A549 (cell line): ENCODE measurements at regions not wholly inside any gene's neighbourhood (a gene's known extent, or its start where the extent isn't known, plus 50 kb on each side); places are given as distances from the start of the nearest gene placed in this dataset.

Experiments
- BHLHE40 ChIP-seq: IDR thresholded peaks from 2 replicates; pipeline ENCODE4 v1.6.1; 2012; ENCODE audit warnings: low read depth, low read length, inconsistent platforms
- CEBPB ChIP-seq, 2 experiments: fragments of >200 bp in 1 of 2; sonication (Bioruptor Twin) in 1 of 2; formaldehyde crosslinking in 1 of 2; IDR thresholded peaks; 2 replicates each; pipeline ENCODE4 v1.6.1; 2012 to 2016
- EP300 ChIP-seq, 2 experiments: fragments of >200 bp; sonication (Bioruptor Twin); formaldehyde crosslinking; IDR thresholded peaks; 2 replicates in 1 of 2; 3 replicates in 1 of 2; pipeline ENCODE4 v1.6.1; 2016 to 2017
- ESRRA ChIP-seq: fragments of 150-350 bp; IDR thresholded peaks from 2 replicates; pipeline ENCODE4 v1.6.1; 2014; ENCODE audit warnings: mild to moderate bottlenecking, low read length, borderline replicate concordance
- MAFK ChIP-seq: fragments of 450-650 bp; IDR thresholded peaks from 2 replicates; pipeline ENCODE4 v1.6.1; 2014; ENCODE audit not compliant: partially characterized antibody
- MAZ ChIP-seq: fragments of 150-350 bp; IDR thresholded peaks from 2 replicates; pipeline ENCODE4 v1.6.1; 2014; ENCODE audit warnings: antibody characterized with exemption, low read depth, low read length, borderline replicate concordance
- POLR2A ChIP-seq: IDR thresholded peaks from 2 replicates; pipeline ENCODE4 v1.6.1; 2012; ENCODE audit warnings: mild to moderate bottlenecking, low read length
- RCOR1 ChIP-seq: fragments of 150-350 bp; IDR thresholded peaks from 2 replicates; pipeline ENCODE4 v1.6.1; 2014; ENCODE audit warnings: antibody characterized with exemption, low read length, low read depth
- ZFP36 ChIP-seq: fragments of 450-650 bp; IDR thresholded peaks from 2 replicates; pipeline ENCODE4 v1.6.1; 2014; ENCODE audit warnings: borderline replicate concordance; ENCODE audit not compliant: partially characterized antibody
- TF ChIP-seq, protein P1 (sequence below): fragments of >200 bp; sonication (Bioruptor Twin); formaldehyde crosslinking; IDR thresholded peaks from 3 replicates; pipeline ENCODE4 v1.5.1; 2016
- TF ChIP-seq, protein P2 (sequence below): fragments of >200 bp; sonication (Bioruptor Twin); formaldehyde crosslinking; IDR thresholded peaks from 3 replicates; pipeline ENCODE4 v1.6.1; 2016

DNA sequence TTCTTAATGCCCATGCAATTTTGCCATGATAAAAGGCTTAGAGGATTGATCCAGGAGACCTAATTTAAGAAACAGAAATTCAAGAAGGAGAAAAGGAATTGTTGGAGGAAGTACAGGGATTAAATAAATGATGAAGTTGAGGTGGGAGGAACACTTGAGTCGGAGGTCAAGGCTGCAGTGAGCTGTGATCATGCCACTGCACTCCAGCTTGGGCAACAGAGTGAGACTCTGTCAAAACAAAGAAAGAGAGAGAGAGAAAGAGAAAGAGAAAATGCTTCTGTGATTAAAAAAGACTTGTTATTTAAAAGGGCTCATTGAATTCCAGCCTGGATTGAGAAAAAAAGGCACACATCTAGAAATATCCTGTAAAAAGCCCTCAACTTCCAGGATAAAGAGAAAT lies 123.2 kb downstream of the B3GNT2 start:
- TF ChIP-seq RCOR1 (no peak), BHLHE40 (no peak), CEBPB (IDR thresholded peaks at IDR 0.05) (no peak), POLR2A (no peak), ZFP36 (no peak), ESRRA (no peak), MAFK (no peak), MAZ (no peak), EP300 (IDR thresholded peaks at IDR 0.05) (no peak)
- TF ChIP-seq, protein P1, sequence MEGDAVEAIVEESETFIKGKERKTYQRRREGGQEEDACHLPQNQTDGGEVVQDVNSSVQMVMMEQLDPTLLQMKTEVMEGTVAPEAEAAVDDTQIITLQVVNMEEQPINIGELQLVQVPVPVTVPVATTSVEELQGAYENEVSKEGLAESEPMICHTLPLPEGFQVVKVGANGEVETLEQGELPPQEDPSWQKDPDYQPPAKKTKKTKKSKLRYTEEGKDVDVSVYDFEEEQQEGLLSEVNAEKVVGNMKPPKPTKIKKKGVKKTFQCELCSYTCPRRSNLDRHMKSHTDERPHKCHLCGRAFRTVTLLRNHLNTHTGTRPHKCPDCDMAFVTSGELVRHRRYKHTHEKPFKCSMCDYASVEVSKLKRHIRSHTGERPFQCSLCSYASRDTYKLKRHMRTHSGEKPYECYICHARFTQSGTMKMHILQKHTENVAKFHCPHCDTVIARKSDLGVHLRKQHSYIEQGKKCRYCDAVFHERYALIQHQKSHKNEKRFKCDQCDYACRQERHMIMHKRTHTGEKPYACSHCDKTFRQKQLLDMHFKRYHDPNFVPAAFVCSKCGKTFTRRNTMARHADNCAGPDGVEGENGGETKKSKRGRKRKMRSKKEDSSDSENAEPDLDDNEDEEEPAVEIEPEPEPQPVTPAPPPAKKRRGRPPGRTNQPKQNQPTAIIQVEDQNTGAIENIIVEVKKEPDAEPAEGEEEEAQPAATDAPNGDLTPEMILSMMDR = no peak
- TF ChIP-seq, protein P2, sequence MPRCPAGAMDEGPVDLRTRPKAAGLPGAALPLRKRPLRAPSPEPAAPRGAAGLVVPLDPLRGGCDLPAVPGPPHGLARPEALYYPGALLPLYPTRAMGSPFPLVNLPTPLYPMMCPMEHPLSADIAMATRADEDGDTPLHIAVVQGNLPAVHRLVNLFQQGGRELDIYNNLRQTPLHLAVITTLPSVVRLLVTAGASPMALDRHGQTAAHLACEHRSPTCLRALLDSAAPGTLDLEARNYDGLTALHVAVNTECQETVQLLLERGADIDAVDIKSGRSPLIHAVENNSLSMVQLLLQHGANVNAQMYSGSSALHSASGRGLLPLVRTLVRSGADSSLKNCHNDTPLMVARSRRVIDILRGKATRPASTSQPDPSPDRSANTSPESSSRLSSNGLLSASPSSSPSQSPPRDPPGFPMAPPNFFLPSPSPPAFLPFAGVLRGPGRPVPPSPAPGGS = no peak
